T47D (cell line): ENCODE measurements at regions not wholly inside any gene's neighbourhood (a gene's known extent, or its start where the extent isn't known, plus 50 kb on each side); places are given as distances from the start of the nearest gene placed in this dataset.

Experiments
- DNase-seq, 2 experiments: peaks; one replicate each; pipeline versions ENCODE4 v3.0.0 to v3.0.0-alpha.2; 2011 to 2012; ENCODE audit warnings: low read depth in 1 of 2, low spot score in 1 of 2
- JUND ChIP-seq: IDR thresholded peaks from 2 replicates; pipeline ENCODE4 v1.6.1; 2012; ENCODE audit warnings: low read depth
- in situ Hi-C: cut with HindIII; loops from 2 replicates; pipeline ENCODE4 v1.10.0; 2016; ENCODE audit warnings: low sequenced_read_pairs, low pct_unique_long_range_greater_than_20kb

DNA sequence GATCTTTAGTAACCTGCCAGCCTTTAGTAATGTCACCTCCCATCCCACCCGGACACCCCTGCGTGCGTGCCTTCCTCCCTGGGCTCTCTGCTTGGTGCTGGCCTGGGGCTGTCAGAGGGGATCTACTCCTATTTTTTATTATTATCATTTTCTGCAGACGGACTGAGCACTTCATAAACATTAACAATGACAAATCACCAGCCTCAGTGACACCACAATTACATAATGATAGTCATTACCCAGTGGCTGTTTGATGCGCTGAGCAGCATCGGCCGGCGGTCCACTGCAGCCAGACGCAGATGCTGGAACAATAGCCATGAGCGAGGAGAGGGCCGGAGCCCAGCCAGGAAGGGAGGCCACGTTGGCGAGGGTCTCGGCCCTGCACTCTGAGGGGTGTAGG is 309.3 kb upstream of the AJAP1 start:
- no peak for DNase-seq
- TF ChIP-seq JUND = no peak
- in situ Hi-C loops = no loop called here

DNA sequence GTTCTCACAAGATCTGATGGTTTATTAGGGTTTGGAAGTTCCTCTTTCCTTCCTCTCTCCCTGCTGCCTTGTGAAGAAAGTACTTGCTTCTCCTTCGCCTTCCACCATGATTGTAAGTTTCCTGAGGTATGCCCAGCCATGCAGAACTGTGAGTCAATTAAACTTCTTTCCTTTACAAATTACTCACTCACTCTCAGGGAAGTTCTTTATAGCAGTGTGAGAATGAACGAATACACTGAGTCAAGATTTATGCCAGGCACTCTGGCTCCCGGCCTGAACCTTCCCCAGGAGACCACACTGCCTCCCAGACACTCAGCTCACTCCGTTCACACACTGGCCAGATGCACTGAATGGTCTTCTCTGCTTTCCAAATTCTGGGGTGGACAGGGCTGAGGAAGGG is 308.3 kb upstream of the AJAP1 start:
- DNase-seq = no peak
- no peak for TF ChIP-seq JUND
- in situ Hi-C loops = no loop called here

DNA sequence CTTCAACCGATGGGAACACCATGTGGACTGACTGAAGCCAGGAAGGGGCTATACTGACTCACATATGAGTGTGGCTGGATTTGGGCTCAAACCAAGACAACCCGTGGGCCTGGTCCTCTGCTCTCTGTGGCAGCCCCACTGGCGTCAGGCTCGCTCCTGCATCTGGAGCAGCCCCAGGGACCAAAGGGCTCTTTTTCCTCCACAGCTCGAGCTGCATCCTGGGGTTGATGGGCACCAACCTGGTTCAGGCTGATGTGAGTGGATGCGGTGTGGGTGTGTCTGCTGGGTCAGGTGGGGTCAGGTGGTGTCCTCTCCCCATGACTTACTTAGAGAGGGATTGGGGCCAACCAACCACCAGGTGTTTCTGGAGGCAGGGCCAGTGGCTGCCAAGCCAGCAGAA is 303.0 kb upstream of the AJAP1 start:
- in situ Hi-C loops = no loop called here
- no peak for DNase-seq
- TF ChIP-seq JUND = no peak

DNA sequence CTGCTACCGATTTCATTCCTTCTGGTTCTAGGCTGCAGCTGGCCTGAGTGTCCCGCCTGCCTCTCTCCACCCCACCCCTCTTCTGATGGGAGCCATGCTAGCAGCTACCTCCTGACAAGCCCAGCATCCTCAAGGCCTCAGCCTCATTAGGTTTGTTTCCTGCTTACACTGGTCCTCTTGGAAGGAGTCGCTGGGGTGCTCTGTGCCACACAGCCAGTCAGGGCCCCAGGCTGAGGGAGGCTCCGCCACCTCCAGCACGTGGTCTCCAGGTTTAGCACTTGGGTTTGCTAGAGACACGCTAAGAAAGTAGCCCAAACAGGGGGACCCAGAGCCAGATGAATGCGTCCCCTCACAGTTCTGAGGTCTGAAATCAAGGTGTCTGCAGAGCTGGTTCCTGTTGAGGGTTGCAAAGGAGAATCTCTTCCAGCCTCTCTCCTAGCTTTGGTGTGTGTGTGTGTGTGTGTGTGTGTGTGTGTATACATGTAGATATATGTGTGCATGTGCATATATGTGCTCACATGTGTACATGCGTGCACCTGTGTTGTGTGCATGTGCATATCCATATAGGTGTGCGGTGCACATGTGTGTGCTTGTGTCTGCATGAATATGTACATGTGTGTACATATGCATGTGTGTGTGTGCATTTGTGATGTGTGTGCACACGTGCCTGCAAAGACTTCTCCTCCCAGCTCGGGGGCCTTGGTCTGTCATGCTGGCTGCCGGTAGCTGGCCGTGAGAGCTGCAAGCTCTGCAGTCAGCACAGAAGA is 301.1 kb upstream of the AJAP1 start:
- no peak for TF ChIP-seq JUND
- in situ Hi-C loops = no loop called here
- no peak for DNase-seq

DNA sequence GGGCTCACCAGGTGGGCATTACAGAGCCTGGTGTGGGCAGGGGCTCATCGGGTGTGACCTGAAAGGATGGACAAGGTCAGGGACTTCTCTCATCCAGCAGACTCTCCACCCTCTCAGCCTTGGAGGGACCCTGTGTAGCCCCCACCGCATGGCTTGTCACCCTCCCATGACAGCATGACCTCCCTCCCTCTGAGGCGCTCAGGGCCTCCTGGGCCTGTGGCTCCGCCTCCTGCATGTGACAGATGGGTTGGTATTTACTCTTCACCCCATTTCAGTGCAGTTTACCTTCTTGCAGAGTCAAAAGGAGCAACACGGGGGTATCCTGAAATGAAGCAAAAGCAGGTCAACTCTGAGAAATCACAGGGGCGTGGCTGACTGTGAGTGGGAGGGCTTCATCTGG is 298.6 kb upstream of the AJAP1 start:
- in situ Hi-C loops = no loop called here
- no peak for TF ChIP-seq JUND
- no peak for DNase-seq

DNA sequence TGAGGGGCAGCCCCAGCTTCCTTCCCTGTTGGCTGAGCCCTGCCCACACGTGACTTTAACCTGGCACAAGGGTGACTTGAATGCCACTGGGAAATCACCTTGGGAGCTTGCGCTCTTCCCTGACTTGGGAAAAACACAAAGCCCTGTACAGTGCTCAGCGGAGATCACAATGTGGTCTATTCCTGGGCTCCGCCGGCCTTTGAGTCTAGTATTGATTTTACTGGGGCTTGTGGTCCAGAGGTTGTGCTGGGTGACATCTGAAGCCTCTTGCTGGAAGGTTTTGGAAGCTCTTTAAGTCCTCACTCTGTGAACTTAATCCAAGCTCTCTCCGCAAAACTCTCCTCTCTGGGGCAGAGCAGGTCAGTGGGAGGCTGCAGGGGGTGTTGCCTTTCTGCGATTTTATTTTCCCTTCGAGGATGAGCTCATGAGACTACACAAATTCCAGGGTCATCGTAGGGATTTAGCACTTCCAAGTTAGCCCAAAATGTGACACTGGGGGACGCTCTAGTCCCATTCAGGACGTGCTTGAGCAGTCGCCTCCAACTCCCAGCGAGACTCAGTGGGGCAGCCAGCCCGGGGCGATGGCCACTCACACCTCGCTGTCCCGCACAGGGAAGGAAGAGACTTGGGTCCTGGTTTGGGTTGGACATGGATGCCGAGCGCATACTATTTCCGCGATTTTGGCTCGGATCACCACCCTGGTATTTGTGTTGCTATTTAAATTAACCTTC is 291.9 kb upstream of the AJAP1 start:
- in situ Hi-C loops = no loop called here
- no peak for TF ChIP-seq JUND

DNA sequence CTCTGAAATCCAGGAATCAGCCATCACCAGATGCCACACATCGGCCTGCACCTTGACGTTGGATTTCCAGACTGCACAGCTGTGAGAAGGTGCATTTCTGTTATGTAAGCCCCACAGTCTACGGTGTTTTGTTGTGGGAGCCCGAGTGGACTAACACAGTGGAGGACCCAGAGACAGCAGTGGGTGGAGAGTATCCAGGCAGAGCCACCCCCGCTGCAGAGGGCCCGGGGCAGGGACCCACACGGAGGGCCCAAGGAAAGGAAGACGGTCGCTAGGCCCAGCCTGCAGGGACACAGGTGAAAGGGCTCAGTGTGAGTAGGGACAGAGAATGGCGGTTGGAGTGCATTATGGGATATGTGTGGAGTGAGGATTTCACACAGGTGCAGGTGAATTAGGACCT is 288.3 kb upstream of the AJAP1 start:
- in situ Hi-C loops = no loop called here
- TF ChIP-seq JUND = no peak
- DNase-seq = no peak

More for the DNA sequence above, 291.9 kb upstream of the AJAP1 start:
- DNase-seq = no peak

DNA sequence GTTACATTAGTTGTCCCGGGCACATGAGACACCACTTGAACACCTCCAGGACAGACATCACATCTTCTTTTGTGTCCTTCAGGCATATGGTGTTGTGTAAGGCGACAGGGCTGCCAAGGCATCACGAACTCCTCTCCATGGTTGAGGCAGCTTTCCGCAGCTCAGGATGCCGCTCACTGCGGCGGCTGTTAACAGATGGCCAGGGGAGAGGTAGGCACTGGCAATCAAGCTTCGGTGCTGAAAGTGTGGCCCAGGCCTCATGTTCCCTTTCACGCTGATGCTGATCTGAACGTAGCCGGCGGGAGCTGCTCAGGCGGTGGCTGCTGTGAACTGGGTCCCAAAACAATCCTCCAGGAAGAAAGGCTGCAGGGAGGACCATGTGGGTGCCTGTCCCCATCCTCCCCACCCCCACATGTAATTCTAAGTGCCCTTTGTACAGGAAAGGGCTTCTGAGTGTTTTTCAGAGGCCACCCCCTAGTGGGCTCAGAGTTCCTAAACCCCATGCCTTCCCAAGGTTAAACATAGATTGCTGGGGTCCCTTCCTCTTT is 287.1 kb upstream of the AJAP1 start:
- no peak for DNase-seq
- no peak for TF ChIP-seq JUND
- in situ Hi-C loops = no loop called here

DNA sequence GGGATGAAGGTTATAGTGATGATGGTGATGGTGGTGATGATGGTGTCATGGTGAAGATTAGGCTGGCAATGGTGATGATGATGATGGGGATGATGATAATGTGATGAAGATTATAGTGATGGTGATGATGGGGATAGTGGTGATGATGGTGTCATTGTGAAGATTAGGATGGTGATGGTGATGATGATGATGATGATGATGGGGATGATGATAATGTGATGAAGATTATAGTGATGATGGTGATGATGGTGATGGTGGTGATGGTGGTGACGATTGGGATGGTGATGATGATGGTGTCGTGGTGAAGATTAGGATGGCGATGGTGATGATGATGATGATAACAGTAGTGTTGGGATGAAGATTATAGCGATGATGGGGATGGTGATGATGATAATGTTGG is 285.1 kb upstream of the AJAP1 start:
- DNase-seq = no peak
- no peak for TF ChIP-seq JUND
- in situ Hi-C loops = no loop called here

DNA sequence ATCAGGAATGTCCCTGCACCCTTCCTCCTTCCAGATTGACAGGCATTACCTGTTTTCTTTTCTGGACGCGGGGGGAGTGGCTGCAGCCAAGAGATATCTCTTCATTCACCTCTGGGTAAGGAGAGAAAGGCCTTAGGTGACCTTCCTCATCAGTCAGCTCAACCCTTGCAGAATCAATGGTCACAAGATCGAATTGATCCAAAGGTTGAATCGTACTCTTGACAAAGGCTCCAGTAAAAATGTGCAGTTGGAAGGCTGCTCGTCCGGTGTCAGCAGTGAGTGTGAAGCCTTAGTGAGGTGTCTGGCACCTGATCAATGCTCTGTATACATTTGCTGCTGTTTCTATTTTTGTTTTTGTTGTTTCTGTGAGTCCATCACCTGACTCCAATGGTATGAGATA is 282.6 kb upstream of the AJAP1 start:
- DNase-seq = no peak
- in situ Hi-C loops = no loop called here
- TF ChIP-seq JUND = no peak

DNA sequence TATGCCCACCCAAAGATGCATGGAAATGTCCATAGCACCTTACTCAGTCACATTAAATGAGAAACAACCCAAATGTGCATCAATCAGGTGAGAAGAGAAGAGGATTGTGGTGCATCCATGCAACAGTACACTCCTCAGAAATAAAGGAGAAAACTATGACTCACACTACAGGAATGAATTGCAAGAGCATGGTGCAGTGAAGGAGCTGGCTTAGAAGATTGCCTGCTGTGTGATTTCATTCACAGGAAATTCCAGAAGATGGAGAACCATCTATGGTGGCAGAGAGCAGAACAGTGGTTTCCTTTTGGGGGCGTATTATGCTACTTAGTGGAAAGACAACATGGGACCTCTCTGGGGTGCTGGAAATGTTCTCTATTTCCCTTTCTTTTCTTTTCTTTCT is 278.6 kb upstream of the AJAP1 start:
- DNase-seq = no peak
- TF ChIP-seq JUND = no peak
- in situ Hi-C loops = no loop called here

DNA sequence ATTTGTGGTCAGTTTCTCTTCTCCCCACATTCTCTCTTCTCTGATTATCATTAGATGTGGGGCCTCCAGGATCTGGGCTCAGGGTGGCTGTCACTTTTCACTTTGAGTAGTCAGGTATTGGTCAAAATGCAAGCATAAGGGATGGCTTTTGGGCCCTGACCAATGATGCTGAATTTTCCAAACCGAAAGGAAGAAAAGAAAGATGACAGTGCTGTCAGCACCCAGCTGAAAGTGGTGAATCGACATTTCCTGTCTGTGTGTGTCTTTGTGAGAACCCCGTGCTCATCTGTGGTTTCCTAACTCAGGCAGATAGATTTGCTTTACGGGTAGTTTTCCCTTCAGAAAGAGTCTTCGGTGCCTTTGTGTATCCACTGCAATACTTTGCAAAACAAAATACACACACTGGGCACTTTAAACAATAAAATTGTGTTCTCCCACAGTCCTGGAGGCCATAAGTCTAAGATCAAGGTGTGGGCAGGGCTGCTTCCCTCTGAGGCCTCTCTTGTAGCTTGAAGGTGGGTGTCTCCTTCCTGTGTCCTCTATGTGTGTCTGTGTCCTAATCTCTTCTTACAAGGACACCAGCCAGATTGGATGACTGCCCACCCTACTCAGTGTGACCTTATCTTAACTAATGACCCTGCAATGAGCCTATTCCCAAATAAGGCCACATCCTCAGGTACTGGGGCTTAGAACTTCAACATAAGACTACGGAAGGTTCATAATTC is 274.8 kb upstream of the AJAP1 start:
- DNase-seq = no peak
- in situ Hi-C loops = no loop called here
- no peak for TF ChIP-seq JUND
